ENCODE measurements at regions not wholly inside any gene's neighbourhood (a gene's known extent, or its start where the extent isn't known, plus 50 kb on each side); places are given as distances from the start of the nearest gene placed in this dataset.

GRCh38 chr11:116049383-116049782 lies 545.2 kb upstream of the CADM1 start:
- Histone ChIP-seq H3K9me3 (ENCODE audit: control insufficient read depth, insufficient read depth, low read depth, low read length) (no peaks in the 10 kb centered on the region), H3K9ac (ENCODE audit: insufficient read depth, low read length) (no peak overlapping the region), H3K27me3 (ENCODE audit: control insufficient read depth, insufficient read depth, low read length) (no peaks in the 10 kb centered on the region), H3K4me3 (replicated peaks in 1 of 4; ENCODE audit: control extremely low read depth in 1 of 4, insufficient read depth in 1 of 4, low read depth in 3 of 4, low read length in 4 of 4) (no peak overlapping the region), H4K20me1 (ENCODE audit: control insufficient read depth, extremely low read depth, insufficient read depth, low read length) (no peaks in the 10 kb centered on the region), H2AFZ (ENCODE audit: low read length) (no peak overlapping the region), H3K4me1 (ENCODE audit: control insufficient read depth, extremely low read depth, insufficient read depth, low read length) (no peaks in the 10 kb centered on the region), H3K4me2 (ENCODE audit: extremely low read depth, insufficient read depth, low read length) (no peak overlapping the region), H3K36me3 (ENCODE audit: control insufficient read depth, insufficient read depth, low read length) (no peaks in the 10 kb centered on the region), H3K79me2 (ENCODE audit: control insufficient read depth, insufficient read depth, low read length) (no peaks in the 10 kb centered on the region), H3K27ac (ENCODE audit: insufficient read depth, low read length) (no peak overlapping the region)
- no peak for DNase-seq (ENCODE audit: low read depth in 2 of 2)
- TF ChIP-seq EZH2 (IDR thresholded peaks at IDR 0.05; ENCODE audit: low read length, missing control alignments) (no peak), CTCF (conservative IDR thresholded peaks at IDR 0.05 in 1 of 2, IDR thresholded peaks at IDR 0.05 in 1 of 2; ENCODE audit: low read depth in 1 of 2, low read length in 2 of 2) (no peak)

- no peak for TF ChIP-seq EZH2 (IDR thresholded peaks at IDR 0.05; ENCODE audit: low read length, missing control alignments)
- TF ChIP-seq CTCF (conservative IDR thresholded peaks at IDR 0.05 in 1 of 2, IDR thresholded peaks at IDR 0.05 in 1 of 2; ENCODE audit: low read depth in 1 of 2, low read length in 2 of 2): no peak
- no peaks in the 10 kb centered on the region for H3K79me2 ChIP-seq (ENCODE audit: control insufficient read depth, insufficient read depth, low read length)
- no peak for DNase-seq (ENCODE audit: low read depth in 2 of 2)
Observed at GRCh38 chr11:116046127-116046526, 541.9 kb upstream of the CADM1 start.

GRCh38 chr11:116044941-116045340 lies 540.7 kb upstream of the CADM1 start:
- no peaks in the 10 kb centered on the region for H3K36me3 ChIP-seq (ENCODE audit: control insufficient read depth, insufficient read depth, low read length)
- H3K9ac ChIP-seq (ENCODE audit: insufficient read depth, low read length): no peak overlapping the region
- DNase-seq (ENCODE audit: low read depth in 2 of 2): no peak
- no peak overlapping the region for H3K27ac ChIP-seq (ENCODE audit: insufficient read depth, low read length)
- H3K4me1 ChIP-seq (ENCODE audit: control insufficient read depth, extremely low read depth, insufficient read depth, low read length): no peaks in the 10 kb centered on the region
- H3K79me2 ChIP-seq (ENCODE audit: control insufficient read depth, insufficient read depth, low read length): no peaks in the 10 kb centered on the region
- H4K20me1 ChIP-seq (ENCODE audit: control insufficient read depth, extremely low read depth, insufficient read depth, low read length): no peaks in the 10 kb centered on the region
- TF ChIP-seq EZH2 (IDR thresholded peaks at IDR 0.05; ENCODE audit: low read length, missing control alignments) (no peak), CTCF (conservative IDR thresholded peaks at IDR 0.05 in 1 of 2, IDR thresholded peaks at IDR 0.05 in 1 of 2; ENCODE audit: low read depth in 1 of 2, low read length in 2 of 2) (no peak)
- H3K27me3 ChIP-seq (ENCODE audit: control insufficient read depth, insufficient read depth, low read length): no peaks in the 10 kb centered on the region
- no peak overlapping the region for H2AFZ ChIP-seq (ENCODE audit: low read length)
- H3K9me3 ChIP-seq (ENCODE audit: control insufficient read depth, insufficient read depth, low read depth, low read length): no peaks in the 10 kb centered on the region
- no peak overlapping the region for H3K4me3 ChIP-seq (replicated peaks in 1 of 4; ENCODE audit: control extremely low read depth in 1 of 4, insufficient read depth in 1 of 4, low read depth in 3 of 4, low read length in 4 of 4)
- H3K4me2 ChIP-seq (ENCODE audit: extremely low read depth, insufficient read depth, low read length): no peak overlapping the region

More at GRCh38 chr11:116046127-116046526, 541.9 kb upstream of the CADM1 start:
- H4K20me1 ChIP-seq (ENCODE audit: control insufficient read depth, extremely low read depth, insufficient read depth, low read length): no peaks in the 10 kb centered on the region
- H3K4me3 ChIP-seq (replicated peaks in 1 of 4; ENCODE audit: control extremely low read depth in 1 of 4, insufficient read depth in 1 of 4, low read depth in 3 of 4, low read length in 4 of 4): no peak overlapping the region
- H3K27me3 ChIP-seq (ENCODE audit: control insufficient read depth, insufficient read depth, low read length): no peaks in the 10 kb centered on the region
- H3K4me2 ChIP-seq (ENCODE audit: extremely low read depth, insufficient read depth, low read length): no peak overlapping the region
- no peak overlapping the region for H3K27ac ChIP-seq (ENCODE audit: insufficient read depth, low read length)
- no peak overlapping the region for H2AFZ ChIP-seq (ENCODE audit: low read length)
- no peaks in the 10 kb centered on the region for H3K36me3 ChIP-seq (ENCODE audit: control insufficient read depth, insufficient read depth, low read length)
- no peaks in the 10 kb centered on the region for H3K9me3 ChIP-seq (ENCODE audit: control insufficient read depth, insufficient read depth, low read depth, low read length)
- H3K9ac ChIP-seq (ENCODE audit: insufficient read depth, low read length): no peak overlapping the region
- H3K4me1 ChIP-seq (ENCODE audit: control insufficient read depth, extremely low read depth, insufficient read depth, low read length): no peaks in the 10 kb centered on the region
